ENCODE measurements at regions not wholly inside any gene's neighbourhood (a gene's known extent, or its start where the extent isn't known, plus 50 kb on each side); places are given as distances from the start of the nearest gene placed in this dataset.

- peaks cover 43% of the 10 kb centered on the region for H3K4me1 Mint-ChIP-seq (ENCODE audit: low read depth)
- peak overlapping the region; percentile 6 for H3K4me3 Mint-ChIP-seq (ENCODE audit: low read depth)
Observed at GRCh38 chr20:51958099-51959065, 156.1 kb upstream of the SALL4 start.

DNA sequence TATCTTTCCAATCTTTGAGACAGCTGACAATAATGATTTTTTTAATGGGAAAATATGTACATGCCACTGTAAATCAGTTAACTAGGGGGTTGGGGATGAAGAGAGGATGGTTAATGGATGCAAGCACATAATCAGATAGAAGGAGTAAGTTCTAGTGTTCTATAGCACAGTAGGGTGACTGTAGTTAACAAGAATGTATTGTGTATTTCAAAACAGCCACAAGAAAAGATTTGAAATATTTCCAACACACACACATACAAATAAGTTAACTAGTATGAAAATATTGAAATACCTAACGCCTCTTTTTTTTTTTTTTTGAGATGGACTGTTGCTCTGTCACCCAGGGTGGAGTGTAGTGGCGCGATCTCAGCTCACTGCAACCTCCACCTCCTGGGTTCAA is 153.4 kb upstream of the SALL4 start:
- Mint-ChIP-seq H3K27ac (no peak overlapping the region), H3K27me3 (no peaks in the 10 kb centered on the region), H3K36me3 (ENCODE audit: insufficient read depth) (peaks cover 3% of the 10 kb centered on the region), H3K9me3 (ENCODE audit: low read depth) (peaks cover 3% of the 10 kb centered on the region), H3K4me1 (ENCODE audit: low read depth) (peaks cover 29% of the 10 kb centered on the region), H3K4me3 (ENCODE audit: low read depth) (no peak overlapping the region)
- TF ChIP-seq, protein P1, sequence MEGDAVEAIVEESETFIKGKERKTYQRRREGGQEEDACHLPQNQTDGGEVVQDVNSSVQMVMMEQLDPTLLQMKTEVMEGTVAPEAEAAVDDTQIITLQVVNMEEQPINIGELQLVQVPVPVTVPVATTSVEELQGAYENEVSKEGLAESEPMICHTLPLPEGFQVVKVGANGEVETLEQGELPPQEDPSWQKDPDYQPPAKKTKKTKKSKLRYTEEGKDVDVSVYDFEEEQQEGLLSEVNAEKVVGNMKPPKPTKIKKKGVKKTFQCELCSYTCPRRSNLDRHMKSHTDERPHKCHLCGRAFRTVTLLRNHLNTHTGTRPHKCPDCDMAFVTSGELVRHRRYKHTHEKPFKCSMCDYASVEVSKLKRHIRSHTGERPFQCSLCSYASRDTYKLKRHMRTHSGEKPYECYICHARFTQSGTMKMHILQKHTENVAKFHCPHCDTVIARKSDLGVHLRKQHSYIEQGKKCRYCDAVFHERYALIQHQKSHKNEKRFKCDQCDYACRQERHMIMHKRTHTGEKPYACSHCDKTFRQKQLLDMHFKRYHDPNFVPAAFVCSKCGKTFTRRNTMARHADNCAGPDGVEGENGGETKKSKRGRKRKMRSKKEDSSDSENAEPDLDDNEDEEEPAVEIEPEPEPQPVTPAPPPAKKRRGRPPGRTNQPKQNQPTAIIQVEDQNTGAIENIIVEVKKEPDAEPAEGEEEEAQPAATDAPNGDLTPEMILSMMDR (IDR thresholded peaks at IDR 0.05; ENCODE audit: unreplicated experiment): no peak
- no peak for DNase-seq (ENCODE audit: low spot score, unreplicated experiment)

More at GRCh38 chr20:51958099-51959065, 156.1 kb upstream of the SALL4 start:
- Mint-ChIP-seq H3K27me3 (no peaks in the 10 kb centered on the region), H3K36me3 (ENCODE audit: insufficient read depth) (peaks cover 3% of the 10 kb centered on the region), H3K9me3 (ENCODE audit: low read depth) (peaks cover 3% of the 10 kb centered on the region), H3K27ac (peak overlapping the region; percentile 96)
- TF ChIP-seq, protein P1 (IDR thresholded peaks at IDR 0.05; ENCODE audit: unreplicated experiment): no peak
- no peak for DNase-seq (ENCODE audit: low spot score, unreplicated experiment)

DNA sequence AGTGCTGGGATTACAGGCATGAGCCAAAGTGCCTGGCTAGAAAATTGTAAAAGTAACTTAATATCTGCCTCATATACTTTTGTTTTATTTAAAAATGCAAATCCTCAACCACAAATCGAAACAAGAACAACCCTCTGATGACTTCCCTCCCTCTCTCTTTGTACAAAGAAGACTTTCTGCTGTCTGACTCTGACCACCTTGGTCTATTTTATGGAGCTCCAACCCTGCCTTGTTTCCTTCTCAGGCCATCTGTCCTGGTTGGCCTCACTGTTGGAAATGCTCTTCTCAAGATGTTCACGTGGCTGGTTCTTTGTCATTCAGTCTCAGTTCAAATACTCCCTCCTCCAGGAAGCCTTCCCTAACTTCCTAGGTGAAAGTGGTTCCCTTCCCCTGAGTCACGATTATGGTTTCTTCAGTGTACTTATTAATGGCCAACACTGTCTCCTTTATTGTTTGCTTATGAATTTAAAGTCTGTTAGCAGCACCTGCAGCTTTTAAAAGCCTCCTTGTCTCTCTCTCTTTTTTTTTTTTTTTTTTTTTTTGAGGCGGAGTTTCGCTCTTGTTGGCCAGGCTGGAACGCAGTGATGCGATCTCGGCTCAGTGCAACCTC is 151.5 kb upstream of the SALL4 start:
- DNase-seq (ENCODE audit: low spot score, unreplicated experiment): no peak
- H3K9me3 Mint-ChIP-seq (ENCODE audit: low read depth): peaks cover 3% of the 10 kb centered on the region
- H3K27me3 Mint-ChIP-seq: no peaks in the 10 kb centered on the region
- peaks cover 3% of the 10 kb centered on the region for H3K36me3 Mint-ChIP-seq (ENCODE audit: insufficient read depth)
- H3K4me3 Mint-ChIP-seq (ENCODE audit: low read depth): no peak overlapping the region
- peaks cover 15% of the 10 kb centered on the region for H3K4me1 Mint-ChIP-seq (ENCODE audit: low read depth)
- peak overlapping the region; percentile 63 for H3K27ac Mint-ChIP-seq
- TF ChIP-seq, protein P1 (IDR thresholded peaks at IDR 0.05; ENCODE audit: unreplicated experiment): no peak

GRCh38 chr20:51950926-51951325 is 148.6 kb upstream of the SALL4 start:
- H3K27ac Mint-ChIP-seq: peak overlapping the region; percentile 56

GRCh38 chr20:51946586-51946985 is 144.3 kb upstream of the SALL4 start:
- DNase-seq (ENCODE audit: low spot score, unreplicated experiment): no peak
- H3K36me3 Mint-ChIP-seq (ENCODE audit: insufficient read depth): no peaks in the 10 kb centered on the region
- no peak overlapping the region for H3K4me3 Mint-ChIP-seq (ENCODE audit: low read depth)
- H3K9me3 Mint-ChIP-seq (ENCODE audit: low read depth): no peaks in the 10 kb centered on the region
- peaks cover 12% of the 10 kb centered on the region for H3K4me1 Mint-ChIP-seq (ENCODE audit: low read depth)
- H3K27ac Mint-ChIP-seq: no peak overlapping the region
- TF ChIP-seq, protein P1 (IDR thresholded peaks at IDR 0.05; ENCODE audit: unreplicated experiment): no peak
- no peaks in the 10 kb centered on the region for H3K27me3 Mint-ChIP-seq

More at GRCh38 chr20:51950926-51951325, 148.6 kb upstream of the SALL4 start:
- no peak for DNase-seq (ENCODE audit: low spot score, unreplicated experiment)
- peaks cover 8% of the 10 kb centered on the region for H3K4me1 Mint-ChIP-seq (ENCODE audit: low read depth)
- H3K36me3 Mint-ChIP-seq (ENCODE audit: insufficient read depth): peaks cover 3% of the 10 kb centered on the region
- H3K4me3 Mint-ChIP-seq (ENCODE audit: low read depth): no peak overlapping the region
- H3K9me3 Mint-ChIP-seq (ENCODE audit: low read depth): peaks cover 3% of the 10 kb centered on the region
- H3K27me3 Mint-ChIP-seq: no peaks in the 10 kb centered on the region
- TF ChIP-seq, protein P1 (IDR thresholded peaks at IDR 0.05; ENCODE audit: unreplicated experiment): no peak
